Pancreas (tissue), 10 donors: ENCODE measurements at regions not wholly inside any gene's neighbourhood (a gene's known extent, or its start where the extent isn't known, plus 50 kb on each side); places are given as distances from the start of the nearest gene placed in this dataset.

ENCODE experiments used
- ATAC-seq, 4 donors: fragments of 200-7000 bp; cut with Tn5 transposase; one replicate each; pipeline versions ENCODE4 v1.8.0 to v1.9.1; 2020; ENCODE audit warnings: mild to moderate bottlenecking in 4 of 4, moderate library complexity in 4 of 4
- DNase-seq, 6 donors: peaks; one replicate each; pipeline ENCODE4 v3.0.0-alpha.2; 2020
- FAIRE-seq: peaks from 2 replicates; lab custom pipeline; 2012; peaks lifted over from hg19 to GRCh38; lab: Jason Lieb, UNC
- H3K27ac ChIP-seq, 4 donors: fragments of 200-600 bp; sonication (generic); 1 replicate in 3 of 4; 2 replicates in 1 of 4; pipeline versions ENCODE4 v1.5.0 to v1.8.0; 2020
- H3K27me3 ChIP-seq, 4 donors: fragments of 200-600 bp; one replicate each; pipeline ENCODE4 v1.8.0; 2021
- H3K36me3 ChIP-seq, 3 donors: fragments of 200-600 bp; sonication (generic) in 1 of 3; one replicate each; pipeline versions ENCODE4 v1.5.0 to v1.8.0; 2020 to 2021
- H3K4me1 ChIP-seq, 3 donors: fragments of 200-600 bp; one replicate each; pipeline ENCODE4 v1.8.0; 2021
- H3K4me3 ChIP-seq, 4 donors: fragments of 200-600 bp; sonication (generic) in 2 of 4; one replicate each; pipeline versions ENCODE4 v1.5.0 to v1.8.0; 2020 to 2021
- H3K9me3 ChIP-seq, 4 donors: fragments of 200-600 bp; one replicate each; pipeline ENCODE4 v1.8.0; 2021
- CTCF ChIP-seq, 4 donors: fragments of 200-600 bp; sonication (generic) in 3 of 4; IDR thresholded peaks; one replicate each; pipeline versions ENCODE4 v1.5.0 to v1.8.0; 2021; ENCODE audit warnings: antibody characterized with exemption in 4 of 4
- WGBS, 2 donors: extraction: QIAGEN DNeasy Blood & Tissue Kit; methylation state at CpG; one replicate each; pipeline ENCODE4 v1.1.7; 2013; 5-methylcytosine and 5-hydroxymethylcytosine counted together
- intact Hi-C, 3 donors: fragments of 100-400 bp; cut with DNase I; formaldehyde crosslinking; loops; one replicate each; pipeline versions ENCODE4 v1.11.1 to v1.14.2; 2022
- donor health status: healthy with polysubstance abuse.
- donor health status: DM: no; HTN: no; CAD: no; lungs with moderate emphysema.
- donor health status: DM: no; HTN: no; CAD: no.
- donor health status: control.
- donor health status: control.
- donor health status: Bipolar disorder and iron deficiency.
- donor health status: DM: yes; HTN: yes; CAD: no.
- donor health status: DM: no; HTN: no; CAD: no.
- donor health status: DM: no; HTN: no; CAD: no.
- donor health status: DM: yes; HTN: yes; CAD: no.

GRCh38 chr15:87792250-87793040 is 464.1 kb downstream of the NTRK3 start:
- intact Hi-C loops = no loop called here
- H3K27me3 ChIP-seq = peaks cover 0 to 3% (median 0%) of the 10 kb centered on the region in 4 donors
- no peaks in the 10 kb centered on the region for H3K4me1 ChIP-seq
- ATAC-seq = no peak
- H3K4me3 ChIP-seq = no peak overlapping the region
- TF ChIP-seq CTCF (IDR thresholded peaks at IDR 0.05) = no peak
- 39 to 51% methylated on average over 5 to 6 of the region's 6 CpGs for WGBS, 2 donors
- no peak for DNase-seq
- no peaks in the 10 kb centered on the region for H3K9me3 ChIP-seq
- FAIRE-seq = no peak
- no peaks in the 10 kb centered on the region for H3K36me3 ChIP-seq
- H3K27ac ChIP-seq = no peak overlapping the region

- H3K9me3 ChIP-seq = no peaks in the 10 kb centered on the region
- no peak overlapping the region for H3K27ac ChIP-seq
- H3K27me3 ChIP-seq = no peaks in the 10 kb centered on the region
- DNase-seq (no peak), ATAC-seq (no peak), FAIRE-seq (no peak)
- no peaks in the 10 kb centered on the region for H3K4me1 ChIP-seq
- intact Hi-C loops = no loop called here
- TF ChIP-seq CTCF (IDR thresholded peaks at IDR 0.05) = no peak
- WGBS, 2 donors = 30 to 42% methylated on average over 5 of the region's 5 CpGs
- H3K4me3 ChIP-seq = no peak overlapping the region
- H3K36me3 ChIP-seq = no peaks in the 10 kb centered on the region
These were observed 474.4 kb downstream of the NTRK3 start for GRCh38 chr15:87781959-87782625.

- no peak for TF ChIP-seq CTCF (IDR thresholded peaks at IDR 0.05)
- Histone ChIP-seq H3K36me3 (no peaks in the 10 kb centered on the region), H3K4me1 (no peaks in the 10 kb centered on the region), H3K27ac (no peak overlapping the region), H3K27me3 (no peaks in the 10 kb centered on the region), H3K4me3 (no peak overlapping the region), H3K9me3 (no peaks in the 10 kb centered on the region)
- DNase-seq (no peak), ATAC-seq (no peak), FAIRE-seq (no peak)
- 62 to 77% methylated on average over 5 of the region's 5 CpGs for WGBS, 2 donors
- intact Hi-C loops = no loop called here
These were observed 476.8 kb downstream of the NTRK3 start for GRCh38 chr15:87779746-87780145.

- ATAC-seq (no peak), DNase-seq (no peak), FAIRE-seq (no peak)
- H3K36me3 ChIP-seq = no peaks in the 10 kb centered on the region
- intact Hi-C loops = no loop called here
- no peak overlapping the region for H3K27ac ChIP-seq
- 69 to 76% methylated on average over 11 of the region's 11 CpGs for WGBS, 2 donors
- H3K4me1 ChIP-seq = no peaks in the 10 kb centered on the region
- H3K27me3 ChIP-seq = no peaks in the 10 kb centered on the region
- H3K4me3 ChIP-seq = no peak overlapping the region
- no peaks in the 10 kb centered on the region for H3K9me3 ChIP-seq
- TF ChIP-seq CTCF (IDR thresholded peaks at IDR 0.05) = no peak
These were observed 478.2 kb downstream of the NTRK3 start for GRCh38 chr15:87778358-87778757.
